ENCODE measurements at regions not wholly inside any gene's neighbourhood (a gene's known extent, or its start where the extent isn't known, plus 50 kb on each side); places are given as distances from the start of the nearest gene placed in this dataset.

GRCh38 chr5:172565931-172566665, 75.0 kb upstream of the NEURL1B start:
- H3K4me2 ChIP-seq, result no peak overlapping the region
- TF ChIP-seq ZNF331 (CRISPR knock-in tag; IDR thresholded peaks at IDR 0.05; ENCODE audit: low read depth) (no peak), STAT1 (IDR thresholded peaks at IDR 0.05; ENCODE audit: unreplicated experiment) (no peak), CREB1 (CRISPR knock-in tag; IDR thresholded peaks at IDR 0.05; ENCODE audit: low read depth) (no peak), ZNF114 (CRISPR knock-in tag; IDR thresholded peaks at IDR 0.05) (no peak), ETS1 (IDR thresholded peaks at IDR 0.05) (no peak), REST (IDR thresholded peaks at IDR 0.05; ENCODE audit: unreplicated experiment) (no peak), EZH2 (IDR thresholded peaks at IDR 0.05; ENCODE audit: low read depth, unreplicated experiment) (no peak), ZNF462 (CRISPR knock-in tag; IDR thresholded peaks at IDR 0.05) (no peak), JUNB (IDR thresholded peaks at IDR 0.05; ENCODE audit: unreplicated experiment) (no peak), CTCF (conservative IDR thresholded peaks at IDR 0.05; ENCODE audit: low read depth in 2 of 2) (no peak), NANOG (IDR thresholded peaks at IDR 0.05; ENCODE audit: borderline replicate concordance) (no peak)
- no peaks in the 10 kb centered on the region for H3K9me2 ChIP-seq (ENCODE audit: insufficient read depth)
- no peak overlapping the region for H2AFZ ChIP-seq
- H3K27me3 Mint-ChIP-seq (ENCODE audit: insufficient read depth, low read depth, poor library complexity), result peaks cover 15% of the 10 kb centered on the region
- H4K20me1 ChIP-seq (replicated peaks; ENCODE audit: insufficient read depth), result no peaks in the 10 kb centered on the region
- peaks cover 11% of the 10 kb centered on the region for H3K4me1 Mint-ChIP-seq
- DNase-seq (ENCODE audit: low spot score), result no peak
- peaks cover 6% of the 10 kb centered on the region for H3K4me1 ChIP-seq (ENCODE audit: insufficient read depth)
- H3K9me3 Mint-ChIP-seq, result no peaks in the 10 kb centered on the region; the same call in 2 of the 3 replicates
- no peak overlapping the region for H3K4me3 Mint-ChIP-seq
- no peaks in the 10 kb centered on the region for H3K27me3 ChIP-seq (ENCODE audit: insufficient read depth)
- H3F3A ChIP-seq (replicated peaks; ENCODE audit: low read depth), result no peaks in the 10 kb centered on the region
- no peaks in the 10 kb centered on the region for H3K36me3 Mint-ChIP-seq (ENCODE audit: low read depth)
- H3K36me3 ChIP-seq (ENCODE audit: insufficient read depth), result no peaks in the 10 kb centered on the region
- ATAC-seq, result no peak
- no peak overlapping the region for H3K27ac Mint-ChIP-seq
- no peak overlapping the region for H3K4me3 ChIP-seq
- H3K79me2 ChIP-seq (replicated peaks; ENCODE audit: insufficient read depth), result no peaks in the 10 kb centered on the region
- H3K27ac ChIP-seq (ENCODE audit: low read depth), result no peak overlapping the region
